ENCODE measurements at regions not wholly inside any gene's neighbourhood (a gene's known extent, or its start where the extent isn't known, plus 50 kb on each side); places are given as distances from the start of the nearest gene placed in this dataset.
"Not testable (repeated sequence)": the region's sequence is repeated elsewhere in the genome, so short reads cannot be mapped to it uniquely, and the experiment has no call there.

DNA sequence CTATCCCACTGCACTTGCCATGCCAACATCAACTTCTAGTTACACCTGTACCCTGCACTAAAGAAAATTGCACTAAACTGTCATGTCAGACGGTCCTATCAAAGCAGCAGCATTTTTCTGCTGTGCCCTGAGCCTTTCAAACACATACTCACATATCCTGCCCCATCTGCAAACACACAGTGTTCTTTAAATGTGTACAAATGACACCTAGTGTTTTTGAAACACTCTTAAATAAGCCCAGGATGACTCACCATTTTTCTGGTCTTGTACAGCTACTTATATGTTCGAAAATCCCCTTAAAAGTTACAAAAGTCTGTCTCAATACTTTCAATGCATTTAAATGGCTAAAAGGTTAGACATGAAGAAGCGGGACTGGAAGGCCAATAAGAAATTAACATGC, 346.7 kb upstream of the PPARGC1A start:
- DNase-seq: no peak

DNA sequence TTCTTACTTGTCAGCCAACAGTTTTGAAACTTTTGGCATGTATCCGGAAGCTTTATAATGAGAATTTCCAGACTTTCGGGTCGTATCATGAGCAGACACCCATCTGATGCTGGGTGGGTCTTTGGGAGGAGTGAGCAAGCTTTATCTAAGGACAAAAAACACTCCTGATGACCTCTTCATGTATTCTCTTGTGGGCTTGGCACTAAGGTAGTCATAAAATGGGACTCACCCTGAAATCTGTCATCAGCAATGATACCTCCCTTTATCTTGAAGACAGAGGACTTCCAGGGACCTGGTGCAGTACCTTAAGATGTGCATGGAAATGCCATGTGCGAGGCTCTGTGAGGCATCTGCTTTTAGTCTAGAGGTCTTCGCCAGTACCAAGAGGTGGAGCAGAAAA, 346.3 kb upstream of the PPARGC1A start:
- no peak for DNase-seq

DNA sequence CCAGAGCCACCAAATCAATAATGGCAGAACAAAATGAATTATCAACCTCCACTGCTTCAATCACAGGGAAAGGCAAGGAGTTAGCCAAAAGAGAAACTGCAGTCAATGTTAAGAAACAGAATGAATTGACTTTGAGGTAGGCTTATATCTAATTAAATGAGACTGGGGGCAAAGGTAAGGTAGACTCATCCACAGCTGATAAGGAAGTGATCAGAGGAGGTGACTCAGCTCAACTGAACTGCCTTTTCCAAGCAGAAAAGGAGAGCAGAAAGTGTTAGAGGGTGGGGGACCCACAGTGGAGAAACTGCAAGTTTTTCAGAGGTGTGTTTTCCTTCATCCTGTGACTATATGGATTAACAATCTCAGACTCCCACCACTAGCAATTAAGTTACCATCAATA, 345.8 kb upstream of the PPARGC1A start:
- DNase-seq: no peak

DNA sequence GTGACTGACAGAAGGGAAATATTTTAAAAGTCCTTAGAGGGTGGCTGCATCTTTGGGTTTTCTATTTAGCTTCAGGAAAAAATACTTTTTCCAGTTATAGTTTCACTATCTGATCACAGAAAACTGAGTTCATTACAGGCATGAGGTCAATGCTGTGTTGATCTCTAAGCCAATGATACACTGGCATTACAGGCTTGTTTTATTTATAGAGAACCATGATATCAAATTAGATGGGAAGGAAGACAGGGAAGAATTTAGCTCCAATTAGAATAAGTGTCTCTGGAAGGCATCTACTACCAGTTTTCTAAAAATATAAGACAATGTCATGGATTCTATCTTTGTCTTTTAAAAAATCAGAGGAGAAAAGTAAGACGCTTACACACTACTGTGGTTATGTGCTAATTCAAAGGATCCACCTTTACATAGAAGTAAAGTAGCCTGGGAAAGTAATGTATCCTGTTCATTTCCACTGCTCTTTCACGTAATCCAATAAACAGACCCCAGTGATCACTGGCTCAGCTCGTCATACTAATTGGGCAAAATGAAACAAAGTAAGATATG, 344.5 kb upstream of the PPARGC1A start:
- DNase-seq: no peak

DNA sequence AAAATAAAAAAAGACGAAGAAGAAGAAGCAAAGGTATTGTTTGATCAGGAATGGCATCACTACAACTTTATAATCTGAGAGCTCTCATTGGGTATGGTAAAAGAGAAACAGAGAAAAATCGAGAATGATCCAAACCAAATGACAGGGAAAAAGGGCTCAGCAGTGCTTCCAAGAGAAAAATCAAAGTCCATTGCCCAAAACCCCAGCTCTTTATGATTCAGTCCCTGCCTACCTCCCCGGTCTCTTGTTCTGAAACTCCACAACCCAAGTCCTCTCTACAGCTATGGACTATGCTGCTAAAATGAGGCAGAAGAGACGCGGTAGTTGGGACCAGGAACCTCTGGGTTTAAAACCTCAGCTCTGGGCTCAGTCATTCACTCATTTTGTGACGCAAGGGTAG, 341.1 kb upstream of the PPARGC1A start:
- DNase-seq: no peak

DNA sequence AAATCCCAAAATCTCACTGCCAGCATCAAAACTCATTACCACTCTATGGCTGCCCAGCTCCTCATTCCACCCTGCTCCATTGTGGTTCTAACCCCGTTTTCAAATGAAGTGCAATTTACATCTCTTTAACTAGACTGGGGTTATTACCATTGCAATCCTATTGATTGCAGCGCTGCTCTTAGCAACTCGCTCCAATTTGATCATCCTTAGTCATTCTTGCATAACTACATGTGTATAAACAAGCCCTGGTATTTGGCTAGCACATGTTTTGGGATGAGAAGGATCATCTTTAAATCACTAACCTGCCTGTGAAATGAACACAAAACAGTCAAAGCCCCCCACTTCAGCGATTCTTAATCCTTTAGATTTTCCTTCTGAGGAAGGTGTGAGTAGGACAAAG, 340.1 kb upstream of the PPARGC1A start:
- DNase-seq: no peak

DNA sequence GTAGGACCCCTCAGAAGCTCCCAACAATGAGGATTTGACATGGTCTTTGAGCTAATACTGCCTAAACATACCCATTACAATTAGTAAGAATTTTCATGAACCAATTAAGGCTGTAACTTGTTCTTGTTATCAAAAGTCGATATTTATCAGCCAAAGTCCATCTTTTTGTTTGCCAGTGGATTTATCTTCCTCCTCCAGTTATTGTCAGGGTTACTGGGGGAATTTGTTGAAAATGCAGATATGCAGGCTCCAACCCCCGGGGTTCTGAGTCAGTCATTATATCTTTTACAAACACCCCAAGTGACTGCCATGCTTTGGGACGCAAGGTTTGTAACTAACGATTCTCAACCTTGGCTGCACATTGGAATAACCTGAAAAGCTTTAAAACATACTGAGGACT, 338.8 kb upstream of the PPARGC1A start:
- no peak for DNase-seq

DNA sequence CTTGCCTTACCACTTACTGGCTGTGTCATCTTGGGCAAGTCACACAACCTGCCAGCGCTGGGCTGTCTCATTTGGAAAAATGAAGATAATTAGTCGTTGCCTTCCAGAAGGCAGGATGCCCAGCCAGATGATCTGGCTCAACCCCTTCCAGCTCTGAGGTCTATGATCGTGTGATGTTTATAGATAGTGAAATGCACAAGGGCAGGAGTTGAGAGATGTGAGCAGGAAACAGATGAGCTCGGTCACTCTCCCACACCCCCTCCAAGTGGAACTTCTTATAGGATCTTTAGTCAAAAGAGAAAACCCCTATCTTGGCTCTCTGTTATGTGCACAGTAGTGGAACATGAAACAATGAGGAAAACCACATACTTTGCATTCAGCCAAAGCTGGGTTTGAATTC, 336.8 kb upstream of the PPARGC1A start:
- no peak for DNase-seq

DNA sequence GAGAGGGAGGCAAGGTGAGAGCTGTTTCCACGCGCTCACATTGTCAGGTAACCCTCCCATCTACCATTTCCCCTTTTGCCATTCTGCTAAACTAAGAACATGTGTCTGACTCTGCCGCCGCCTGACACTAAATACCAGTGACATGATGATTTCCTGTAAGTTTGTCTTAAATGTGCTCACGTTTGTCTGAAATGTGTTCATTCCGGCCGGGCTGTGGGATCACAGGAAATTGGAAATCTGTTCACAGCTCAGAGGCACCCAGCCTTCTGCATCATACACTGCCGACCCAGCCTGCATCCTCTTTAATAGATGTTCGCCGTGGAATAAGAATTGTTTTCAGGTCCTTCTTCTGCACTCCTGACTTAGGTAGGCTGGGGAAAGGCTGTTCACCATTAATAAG, 336.2 kb upstream of the PPARGC1A start:
- DNase-seq: no peak

DNA sequence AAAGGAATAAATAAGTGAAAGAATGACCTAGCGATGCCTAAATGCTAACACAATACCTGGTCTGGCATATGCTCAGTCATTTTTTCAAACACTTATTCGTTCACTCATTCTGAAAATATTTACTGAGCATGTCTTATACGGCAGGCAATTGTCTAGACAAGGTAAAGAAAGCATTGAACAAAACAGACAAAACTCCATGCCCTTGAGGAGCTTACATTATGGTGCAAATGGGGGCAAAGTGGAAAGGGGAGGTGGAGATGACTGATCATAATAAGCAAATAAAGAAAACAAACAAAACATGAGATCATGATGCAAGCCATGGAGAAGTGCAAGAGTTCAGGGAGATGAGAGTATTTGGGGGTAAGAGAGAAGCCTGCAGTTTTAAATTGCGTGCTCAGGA, 334.6 kb upstream of the PPARGC1A start:
- no peak for DNase-seq

DNA sequence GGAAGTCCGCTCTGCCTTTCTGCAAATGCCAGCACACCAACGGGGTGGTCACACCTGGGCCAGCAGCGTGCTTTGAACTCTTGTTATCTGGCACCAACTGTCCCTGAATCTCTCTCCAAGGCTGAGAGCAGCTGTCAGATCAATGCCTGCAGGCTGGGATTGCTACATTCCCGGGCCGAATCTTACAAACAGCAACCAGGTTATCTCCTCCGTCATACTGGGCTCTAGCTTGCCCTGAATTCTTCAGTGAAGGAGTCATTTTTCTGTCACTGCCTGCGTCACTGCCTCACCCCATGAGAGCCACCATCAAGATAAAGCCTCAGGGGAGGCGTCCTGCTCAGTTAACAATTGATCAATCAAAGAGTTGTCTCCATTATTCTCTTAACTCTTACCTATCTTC, 329.4 kb upstream of the PPARGC1A start:
- DNase-seq: no peak

DNA sequence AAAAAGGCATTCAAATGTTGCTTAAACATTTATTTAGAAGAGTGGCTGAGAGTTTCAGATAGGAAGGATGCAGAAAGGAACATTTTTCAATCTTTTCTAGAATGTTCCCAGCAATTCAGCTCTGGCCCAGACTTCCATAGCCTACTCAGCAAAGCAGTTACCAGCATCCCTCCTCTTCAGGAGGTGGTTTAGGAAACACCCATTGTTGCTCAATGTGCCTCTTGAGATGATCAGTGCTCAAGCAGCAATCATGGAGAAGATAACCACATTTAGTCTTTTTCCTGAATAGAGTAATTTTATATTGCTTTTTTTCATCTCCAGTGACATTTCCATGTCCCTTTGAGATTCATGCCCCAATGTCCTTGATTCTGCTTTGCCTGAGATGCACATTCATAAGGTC, 328.7 kb upstream of the PPARGC1A start:
- no peak for DNase-seq

DNA sequence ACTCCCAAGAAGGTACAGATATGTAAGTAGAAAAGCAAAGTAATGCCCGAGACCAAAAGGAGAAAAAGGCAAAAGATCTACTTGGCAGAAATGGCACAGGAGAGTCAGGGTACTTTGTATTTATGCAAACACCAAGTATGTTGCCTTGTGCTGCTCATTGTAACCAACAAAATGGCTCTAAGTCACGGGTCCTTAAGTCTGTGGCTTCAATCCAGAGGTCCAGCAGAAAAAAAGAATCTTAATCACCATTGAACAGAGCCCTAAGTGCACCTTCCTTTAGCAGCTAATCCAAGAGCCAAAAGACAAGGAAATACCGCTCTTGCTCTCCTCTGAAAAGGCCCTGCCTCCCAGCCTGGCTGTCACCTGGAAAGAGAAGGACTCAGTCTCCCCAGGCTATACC, 324.9 kb upstream of the PPARGC1A start:
- no peak for DNase-seq

DNA sequence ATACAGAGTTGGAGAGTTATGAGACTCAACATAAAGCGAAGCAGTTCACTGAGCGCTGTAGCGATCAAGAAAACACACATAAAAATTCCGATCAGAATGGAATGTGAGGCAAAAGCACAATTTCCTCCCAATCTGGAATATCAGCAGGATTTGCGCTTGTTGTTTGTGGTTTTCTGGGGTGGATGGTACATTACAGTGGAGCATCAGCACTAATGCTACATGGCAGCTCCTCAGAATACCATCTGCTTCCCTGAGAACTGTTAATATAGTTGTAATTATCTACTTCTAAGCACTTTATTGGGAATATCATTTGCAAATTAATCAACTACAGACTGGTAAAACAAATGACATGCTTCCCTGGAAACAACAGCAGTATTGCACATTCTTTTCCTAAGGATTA, 324.1 kb upstream of the PPARGC1A start:
- no peak for DNase-seq

DNA sequence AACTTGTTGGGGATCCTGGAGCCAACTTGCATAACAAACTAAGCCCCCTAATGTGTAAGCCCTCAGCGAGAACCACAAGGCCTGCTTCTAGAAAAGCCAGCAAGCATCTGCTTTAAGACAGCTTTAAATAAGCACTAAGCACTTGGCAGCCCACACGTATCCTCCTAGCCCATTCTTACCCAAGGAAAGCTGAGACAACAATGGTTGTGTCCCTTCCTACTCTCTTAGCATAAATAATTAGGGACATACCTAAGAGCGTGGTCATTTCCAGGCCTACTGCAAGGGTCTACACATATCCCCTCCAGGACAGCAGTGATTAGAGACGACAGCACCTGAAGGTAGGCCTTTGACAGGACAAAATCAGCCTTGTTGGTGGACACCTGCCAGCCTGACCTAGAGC, 322.8 kb upstream of the PPARGC1A start:
- no peak for DNase-seq

DNA sequence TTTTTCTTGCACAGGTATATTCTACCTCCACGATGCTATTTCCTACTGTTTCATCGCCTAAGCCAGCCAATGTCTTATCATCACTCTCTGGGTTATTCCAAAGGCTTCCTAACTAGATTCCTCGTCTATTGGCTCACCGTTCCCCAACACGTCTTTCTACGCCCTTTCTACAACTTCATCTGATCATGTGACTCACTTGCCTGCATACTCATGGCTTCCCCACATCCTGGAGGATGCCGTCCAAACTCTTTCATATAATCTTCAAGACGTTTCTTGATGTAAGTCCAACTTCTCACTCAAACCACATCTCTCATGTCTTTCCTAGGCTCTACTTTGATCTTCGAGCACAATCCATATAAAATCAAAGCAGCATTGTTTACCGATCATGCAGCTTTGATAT, 322.0 kb upstream of the PPARGC1A start:
- DNase-seq: no peak

DNA sequence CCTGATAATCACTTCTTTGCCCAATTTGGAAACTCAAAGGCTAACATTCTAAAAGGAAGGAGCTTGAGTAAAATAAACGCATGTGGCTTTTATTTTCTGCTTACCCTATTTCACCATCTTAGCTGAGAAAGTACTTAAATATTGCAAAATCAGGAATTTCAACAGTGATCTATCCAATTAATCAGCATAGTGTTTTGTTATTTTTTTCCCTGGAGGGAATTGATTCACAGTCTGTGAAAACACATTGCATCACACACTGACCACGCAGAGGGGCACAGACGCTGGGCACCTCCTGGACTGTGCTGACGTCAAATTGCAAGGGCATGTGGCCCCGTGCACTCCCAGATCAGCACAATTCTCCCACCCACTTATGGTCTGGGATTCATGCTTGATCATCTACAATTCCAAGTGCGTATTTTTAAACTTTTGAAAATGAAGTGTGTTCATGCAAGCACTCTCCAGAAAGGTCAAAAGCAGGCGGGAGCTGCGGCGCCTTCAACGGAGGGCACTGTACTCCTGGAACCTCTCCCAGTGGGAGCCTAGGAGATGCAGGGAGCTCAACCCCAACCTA, 320.6 kb upstream of the PPARGC1A start:
- DNase-seq: no peak

DNA sequence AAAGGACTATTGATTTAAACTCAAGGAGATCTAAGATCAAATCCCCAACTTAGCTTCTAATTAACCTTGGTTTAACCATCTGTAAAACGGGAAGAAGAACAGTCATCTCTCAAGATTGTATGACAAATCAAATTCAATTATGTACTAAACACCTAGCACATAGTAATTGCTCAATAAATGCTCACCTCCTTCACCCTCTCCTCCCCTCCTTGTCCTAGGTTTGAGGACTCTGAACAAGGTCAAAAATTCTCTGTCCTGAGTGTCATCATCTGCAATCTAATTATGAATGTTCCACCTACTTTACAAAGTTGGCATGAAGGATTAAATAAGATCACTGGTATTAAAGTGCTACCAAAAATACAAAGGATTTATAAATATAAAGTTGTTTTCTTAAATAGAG, 320.1 kb upstream of the PPARGC1A start:
- DNase-seq: no peak

DNA sequence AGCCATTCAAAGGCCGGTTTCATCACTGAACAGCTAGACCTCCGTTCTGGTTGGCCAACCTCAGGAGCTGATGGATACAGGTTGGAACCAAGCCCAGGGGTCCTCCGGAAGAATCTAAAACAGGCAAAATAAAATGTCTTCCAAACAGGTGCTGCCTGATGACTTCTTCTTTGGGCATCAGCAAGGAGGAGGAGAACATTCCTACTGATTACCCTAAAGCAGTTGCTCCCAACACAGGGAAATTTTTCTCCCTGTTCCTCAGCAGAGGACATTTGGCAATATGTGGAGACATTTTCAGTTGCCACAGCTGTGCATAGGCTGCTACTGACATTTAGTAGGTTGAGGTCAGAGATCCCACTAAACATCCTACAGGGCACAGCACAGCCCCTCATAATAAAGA, 319.3 kb upstream of the PPARGC1A start:
- no peak for DNase-seq

DNA sequence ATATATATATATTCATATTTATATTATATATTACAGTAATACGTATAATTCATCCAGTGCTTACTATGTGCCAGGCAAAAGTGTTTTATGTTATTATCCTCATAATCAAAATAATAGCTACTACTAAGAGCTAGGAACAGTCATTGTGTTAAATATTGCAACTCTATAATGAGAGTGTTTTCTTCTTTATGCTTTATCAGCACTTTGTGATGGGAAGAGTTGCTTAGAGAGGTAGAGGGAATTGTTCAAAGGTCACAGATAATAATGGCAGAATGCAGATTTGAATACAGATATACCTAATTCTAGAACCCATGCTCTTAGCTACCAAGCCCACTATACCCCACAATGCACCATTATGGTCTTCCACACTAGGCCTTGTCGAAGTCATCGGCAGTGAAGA, 318.8 kb upstream of the PPARGC1A start:
- DNase-seq: no peak

DNA sequence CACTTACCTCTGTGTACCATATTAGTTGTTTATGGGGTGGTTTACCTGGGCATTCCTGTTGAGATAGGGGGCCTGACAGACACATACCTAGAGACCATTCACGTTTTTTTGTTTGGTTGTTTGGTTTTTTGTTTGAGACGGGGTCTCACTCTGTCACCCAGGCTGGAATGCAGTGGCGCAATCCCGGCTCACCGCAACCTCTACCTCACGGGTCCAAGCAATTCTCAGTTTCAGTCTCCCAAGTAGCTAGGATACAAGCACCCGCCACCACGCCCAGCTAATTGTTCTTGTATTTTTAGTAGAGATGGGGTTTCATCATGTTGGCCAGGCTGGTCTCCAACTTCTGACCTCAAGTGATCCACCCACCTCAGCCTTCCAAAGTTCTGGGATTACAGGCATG, 314.9 kb upstream of the PPARGC1A start:
- DNase-seq: not testable (repeated sequence)

DNA sequence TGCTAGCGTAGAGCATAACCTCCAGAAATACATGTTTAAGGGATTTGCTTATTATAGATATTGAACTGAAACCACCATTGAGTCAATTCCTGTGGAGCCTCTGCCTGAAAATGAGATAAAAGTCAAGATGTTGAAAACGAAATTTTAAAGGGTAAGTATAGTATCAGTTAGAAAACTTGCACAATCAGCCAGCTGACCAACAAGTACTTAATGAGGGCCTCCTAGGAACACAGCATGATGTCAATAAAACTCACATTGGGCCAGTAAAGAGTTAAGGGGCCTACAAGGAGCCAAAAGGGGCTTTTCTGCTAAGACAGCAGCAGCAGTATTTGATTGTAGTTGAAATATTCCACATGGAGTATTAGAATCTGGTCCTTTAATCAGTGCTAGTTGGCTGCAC, 314.1 kb upstream of the PPARGC1A start:
- no peak for DNase-seq

DNA sequence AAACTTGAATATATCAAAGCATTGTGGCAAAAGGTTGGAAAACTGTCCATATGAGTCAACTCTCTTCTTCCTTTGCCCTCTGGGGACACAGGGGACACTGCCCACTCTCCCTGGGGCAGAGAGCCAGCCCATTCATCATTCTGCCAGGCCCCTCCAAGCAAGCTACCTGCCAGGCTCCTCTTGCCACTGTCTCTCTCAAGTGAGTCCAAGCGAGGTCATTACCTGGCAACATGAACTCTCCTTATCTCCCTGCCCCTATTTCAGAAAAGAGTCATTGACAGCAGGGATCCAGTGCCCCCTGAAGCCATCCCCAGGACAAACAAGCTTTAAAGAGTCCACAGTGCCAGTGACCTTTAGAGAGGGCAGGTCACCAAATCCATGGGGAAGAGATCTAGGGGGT, 312.7 kb upstream of the PPARGC1A start:
- DNase-seq: no peak

DNA sequence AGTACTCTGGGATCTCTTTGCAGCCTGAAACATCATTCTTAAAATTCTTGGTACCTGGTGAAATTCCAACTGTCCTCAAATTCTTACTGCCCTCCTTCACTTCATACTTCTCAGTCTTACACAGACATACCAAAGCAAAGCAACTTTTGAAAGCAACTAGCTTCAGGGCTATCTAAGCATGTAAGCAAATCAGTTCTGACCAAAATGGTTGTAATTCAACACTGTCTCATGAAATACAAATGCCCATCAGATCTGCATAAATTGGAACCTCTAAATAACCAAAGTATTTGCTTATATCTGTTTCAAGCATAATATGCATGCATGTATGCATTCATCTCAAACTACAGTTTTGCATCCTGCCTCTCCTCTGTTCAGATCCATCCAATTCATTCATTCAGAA, 308.1 kb upstream of the PPARGC1A start:
- DNase-seq: no peak

DNA sequence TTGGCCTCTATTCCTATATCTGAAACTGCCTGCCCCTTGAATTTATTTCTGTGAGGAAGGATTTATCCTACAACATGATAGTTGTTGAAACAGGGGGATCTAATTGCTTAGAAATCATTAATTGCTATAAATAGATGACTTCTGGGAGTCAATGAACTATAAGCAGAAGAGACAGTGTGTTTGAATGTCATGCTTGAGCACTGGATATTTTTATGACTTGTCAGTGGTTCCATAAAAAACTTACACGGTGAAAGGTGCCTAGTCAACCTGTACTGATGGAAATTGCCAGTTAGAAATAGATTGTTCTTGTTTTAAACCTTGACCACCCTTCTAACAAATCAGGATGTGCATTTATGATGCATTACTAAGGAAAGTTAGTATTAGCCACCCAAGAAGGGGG, 306.9 kb upstream of the PPARGC1A start:
- DNase-seq: no peak
